ENCODE measurements at regions not wholly inside any gene's neighbourhood (a gene's known extent, or its start where the extent isn't known, plus 50 kb on each side); places are given as distances from the start of the nearest gene placed in this dataset.

DNA sequence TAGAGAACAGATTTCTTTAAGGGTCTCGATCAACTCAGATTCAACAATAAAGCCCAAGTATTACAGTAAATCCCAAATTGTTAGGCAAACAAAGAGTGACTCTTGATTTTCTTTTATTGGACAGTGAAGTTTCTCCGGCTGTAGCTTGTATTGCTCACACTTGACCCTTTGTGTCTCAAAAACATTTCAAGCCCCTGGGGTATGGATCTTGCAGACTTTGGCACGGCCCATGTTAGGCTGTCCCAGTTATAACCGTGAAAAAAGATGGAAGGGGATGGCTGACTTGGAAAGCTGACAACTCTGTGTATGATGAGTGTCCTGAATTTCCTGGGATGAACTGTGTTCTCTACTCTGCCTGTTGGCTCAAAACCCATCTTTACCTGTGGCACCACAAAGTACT is 356.1 kb downstream of the SLITRK2 start:
- DNase-seq (no peak), ATAC-seq (no peak)
- Histone ChIP-seq H3K36me3 (no peaks in the 10 kb centered on the region), H3K9me3 (no peaks in the 10 kb centered on the region), H3K4me3 (no peak overlapping the region), H3K4me1 (no peaks in the 10 kb centered on the region), H3K27me3 (no peaks in the 10 kb centered on the region), H3K27ac (no peak overlapping the region)
- TF ChIP-seq POLR2A (IDR thresholded peaks at IDR 0.05) (no peak), CTCF (IDR thresholded peaks at IDR 0.05 in 4 of 5, conservative IDR thresholded peaks at IDR 0.05 in 1 of 5) (no peak)
- intact Hi-C loops (cut with DNase I; ENCODE audit: low total_unique reads) = no loop called here
- in situ Hi-C loops (cut with MboI; ENCODE audit: low sequenced_read_pairs in 4 of 4) = no loop called here

DNA sequence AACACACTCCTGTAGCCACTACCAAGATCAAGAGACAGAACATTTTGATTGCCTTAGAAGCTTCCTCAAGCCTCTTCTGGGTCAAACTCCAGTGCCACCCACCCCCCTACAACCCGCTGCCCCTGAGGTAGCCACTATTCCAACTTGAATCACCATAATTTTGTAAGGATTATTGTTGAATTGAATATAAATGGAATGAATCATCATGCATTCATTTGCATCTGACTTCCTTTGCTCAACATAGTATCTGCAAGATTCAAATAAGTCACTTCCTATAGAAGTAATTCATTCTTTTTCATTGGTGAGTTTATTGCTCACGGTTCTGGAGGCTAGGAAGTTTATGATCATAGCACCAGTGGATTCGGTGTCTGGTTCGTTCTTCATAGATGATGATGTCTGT is 364.2 kb downstream of the SLITRK2 start:
- H3K9me3 ChIP-seq = no peaks in the 10 kb centered on the region
- H3K4me1 ChIP-seq = no peaks in the 10 kb centered on the region
- ATAC-seq (no peak), DNase-seq (no peak)
- H3K36me3 ChIP-seq = no peaks in the 10 kb centered on the region
- in situ Hi-C loops (cut with MboI; ENCODE audit: low sequenced_read_pairs in 4 of 4) (no loop called here), intact Hi-C loops (cut with DNase I; ENCODE audit: low total_unique reads) (no loop called here)
- H3K27ac ChIP-seq = no peak overlapping the region
- no peaks in the 10 kb centered on the region for H3K27me3 ChIP-seq
- TF ChIP-seq POLR2A (IDR thresholded peaks at IDR 0.05) (no peak), CTCF (IDR thresholded peaks at IDR 0.05 in 4 of 5, conservative IDR thresholded peaks at IDR 0.05 in 1 of 5) (no peak)
- H3K4me3 ChIP-seq = no peak overlapping the region

DNA sequence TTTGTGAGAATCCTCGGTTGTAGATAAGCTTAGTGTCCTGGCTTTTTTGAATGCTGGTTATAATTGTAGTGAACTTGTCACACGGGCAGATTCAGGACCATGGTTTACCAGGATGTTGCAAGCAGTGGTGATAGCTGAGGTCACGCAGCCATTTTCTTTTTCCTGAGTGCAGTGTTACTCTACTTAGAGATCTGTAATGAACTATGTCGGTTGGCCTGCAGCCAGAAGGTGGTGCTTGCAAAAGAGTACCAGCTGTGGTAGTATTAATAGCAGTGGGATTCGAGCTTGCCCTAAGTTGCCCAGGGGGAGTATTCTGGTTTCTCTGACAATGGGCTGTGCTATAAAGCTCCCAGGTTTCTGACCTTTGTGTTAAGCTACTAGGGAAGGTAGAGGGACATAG is 368.9 kb downstream of the SLITRK2 start:
- ATAC-seq = no peak
- TF ChIP-seq CTCF (IDR thresholded peaks at IDR 0.05 in 4 of 5, conservative IDR thresholded peaks at IDR 0.05 in 1 of 5) (no peak), POLR2A (IDR thresholded peaks at IDR 0.05) (no peak)
- Histone ChIP-seq H3K4me3 (no peak overlapping the region), H3K27ac (no peak overlapping the region), H3K36me3 (no peaks in the 10 kb centered on the region), H3K9me3 (no peaks in the 10 kb centered on the region), H3K4me1 (no peaks in the 10 kb centered on the region), H3K27me3 (no peaks in the 10 kb centered on the region)
- peak in 1 of 2 donors; percentile 12 for DNase-seq
- in situ Hi-C loops (cut with MboI; ENCODE audit: low sequenced_read_pairs in 4 of 4) = no loop called here
- intact Hi-C loops (cut with DNase I; ENCODE audit: low total_unique reads) = no loop called here

- Histone ChIP-seq H3K27ac (no peak overlapping the region), H3K4me1 (no peaks in the 10 kb centered on the region), H3K36me3 (no peaks in the 10 kb centered on the region), H3K4me3 (no peak overlapping the region), H3K9me3 (no peaks in the 10 kb centered on the region), H3K27me3 (no peaks in the 10 kb centered on the region)
- in situ Hi-C loops (cut with MboI; ENCODE audit: low sequenced_read_pairs in 4 of 4) = no loop called here
- no peak for DNase-seq
- intact Hi-C loops (cut with DNase I; ENCODE audit: low total_unique reads) = no loop called here
- TF ChIP-seq CTCF (IDR thresholded peaks at IDR 0.05 in 4 of 5, conservative IDR thresholded peaks at IDR 0.05 in 1 of 5) = no peak
- TF ChIP-seq POLR2A (IDR thresholded peaks at IDR 0.05) = no peak
- ATAC-seq = no peak
Measured at GRCh38 chrX:146189371-146189770, 371.7 kb downstream of the SLITRK2 start.

GRCh38 chrX:146208821-146209220 is 391.2 kb downstream of the SLITRK2 start:
- no peak overlapping the region for H3K27ac ChIP-seq
- in situ Hi-C loops (cut with MboI; ENCODE audit: low sequenced_read_pairs in 4 of 4) (no loop called here), intact Hi-C loops (cut with DNase I; ENCODE audit: low total_unique reads) (no loop called here)
- ATAC-seq (no peak), DNase-seq (no peak)
- no peaks in the 10 kb centered on the region for H3K27me3 ChIP-seq
- no peaks in the 10 kb centered on the region for H3K9me3 ChIP-seq
- H3K4me1 ChIP-seq = no peaks in the 10 kb centered on the region
- H3K4me3 ChIP-seq = no peak overlapping the region
- no peaks in the 10 kb centered on the region for H3K36me3 ChIP-seq
- TF ChIP-seq POLR2A (IDR thresholded peaks at IDR 0.05) (no peak), CTCF (IDR thresholded peaks at IDR 0.05 in 4 of 5, conservative IDR thresholded peaks at IDR 0.05 in 1 of 5) (no peak)

Data from gastrocnemius medialis (tissue), 4 donors.